ENCODE measurements at regions not wholly inside any gene's neighbourhood (a gene's known extent, or its start where the extent isn't known, plus 50 kb on each side); places are given as distances from the start of the nearest gene placed in this dataset.

DNA sequence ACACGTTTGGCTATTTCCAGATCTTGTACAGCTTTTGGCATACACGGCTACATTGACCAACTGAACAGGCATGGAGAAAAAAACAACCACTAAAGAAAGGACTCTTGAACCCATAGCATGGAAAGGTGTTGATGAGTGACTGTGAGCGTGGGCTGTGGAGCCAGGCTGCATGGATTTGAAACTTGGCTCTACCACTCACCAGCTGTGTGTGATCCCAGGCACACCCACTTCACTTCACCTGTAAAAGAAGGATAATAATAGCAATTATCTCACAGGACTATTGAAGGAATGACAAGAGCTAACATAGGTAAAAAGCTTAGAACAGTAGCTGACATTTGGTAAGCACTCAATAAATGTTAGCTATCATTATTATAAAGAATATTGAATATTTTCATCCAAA is 301.7 kb upstream of the CPEB2 start:
- DNase-seq (ENCODE audit: low read depth): no peak

DNA sequence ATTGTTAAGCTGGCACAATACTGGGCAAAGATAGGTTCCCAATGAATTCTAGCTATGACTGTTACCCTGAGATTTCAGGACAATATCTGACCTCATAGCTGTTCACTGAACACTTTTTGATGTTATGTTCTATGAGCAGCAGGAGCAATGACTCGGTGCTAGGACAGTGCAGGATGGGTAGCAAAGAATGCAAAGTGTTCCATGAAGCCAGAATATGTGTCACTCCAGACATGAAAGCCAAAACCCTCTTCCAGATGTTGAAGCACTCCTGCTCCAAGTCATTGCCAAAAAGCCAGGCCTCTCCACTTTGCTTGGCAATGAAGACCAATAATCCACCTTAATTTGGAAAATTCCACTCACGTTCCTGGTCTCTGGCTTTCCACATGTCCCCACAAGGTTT is 300.9 kb upstream of the CPEB2 start:
- DNase-seq (ENCODE audit: low read depth): peak; percentile 13

DNA sequence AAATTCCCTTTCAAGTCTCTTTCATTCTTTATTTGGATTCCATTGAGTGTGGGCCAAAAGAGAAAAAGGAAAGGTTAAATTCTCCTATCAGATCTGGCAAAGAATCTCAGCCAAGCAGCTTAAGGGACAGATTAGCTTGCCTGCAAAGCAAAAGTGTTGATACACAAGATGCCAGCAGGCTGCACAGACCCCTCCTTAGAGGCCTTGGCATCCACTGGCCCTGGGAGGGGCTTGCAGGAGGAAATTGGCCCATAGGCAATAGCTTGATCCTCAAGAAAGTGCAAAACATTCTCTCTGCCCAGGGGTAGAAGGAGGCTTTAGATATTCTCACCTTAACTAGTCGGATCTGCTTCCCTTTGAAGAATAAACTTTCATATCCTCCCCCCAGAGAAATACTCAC is 300.4 kb upstream of the CPEB2 start:
- DNase-seq (ENCODE audit: low read depth): peak; percentile 4

DNA sequence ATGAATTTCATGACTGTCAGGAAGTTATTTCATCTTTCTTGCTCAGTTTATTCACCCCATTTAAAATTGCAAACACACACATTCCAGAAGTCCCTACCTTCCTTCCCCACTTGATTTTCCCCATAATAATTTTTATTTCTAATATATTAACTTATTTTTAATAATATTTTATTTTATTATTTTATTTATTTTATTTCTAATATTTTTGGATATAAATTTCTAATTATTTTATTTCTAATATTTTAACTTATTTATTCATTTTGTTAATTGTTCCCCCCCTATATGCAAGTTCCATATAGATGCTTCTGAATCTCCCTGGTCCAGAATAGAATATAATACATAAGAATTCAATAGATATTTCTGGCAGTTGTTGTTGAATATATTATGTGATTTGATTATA is 293.7 kb upstream of the CPEB2 start:
- DNase-seq (ENCODE audit: low read depth): no peak

DNA sequence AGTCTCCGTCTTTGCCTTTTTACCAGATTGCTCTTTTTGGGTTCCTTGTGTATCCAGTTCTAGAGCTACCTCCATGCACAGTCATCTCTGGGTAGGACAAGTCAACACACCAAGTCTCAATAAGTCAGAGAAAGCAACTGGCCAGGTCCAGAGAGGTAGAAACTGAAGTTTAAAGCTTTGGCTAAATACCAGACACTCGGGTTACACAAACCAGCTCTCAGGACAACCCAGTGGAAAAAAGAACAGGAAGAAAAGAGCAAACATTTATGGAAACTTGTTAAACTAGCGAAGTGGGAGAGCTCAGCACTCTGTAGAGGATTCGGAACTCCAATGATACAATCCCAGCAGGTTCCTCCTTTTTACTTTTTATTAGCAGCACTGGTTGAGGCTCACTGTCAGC is 291.0 kb upstream of the CPEB2 start:
- no peak for DNase-seq (ENCODE audit: low read depth)

DNA sequence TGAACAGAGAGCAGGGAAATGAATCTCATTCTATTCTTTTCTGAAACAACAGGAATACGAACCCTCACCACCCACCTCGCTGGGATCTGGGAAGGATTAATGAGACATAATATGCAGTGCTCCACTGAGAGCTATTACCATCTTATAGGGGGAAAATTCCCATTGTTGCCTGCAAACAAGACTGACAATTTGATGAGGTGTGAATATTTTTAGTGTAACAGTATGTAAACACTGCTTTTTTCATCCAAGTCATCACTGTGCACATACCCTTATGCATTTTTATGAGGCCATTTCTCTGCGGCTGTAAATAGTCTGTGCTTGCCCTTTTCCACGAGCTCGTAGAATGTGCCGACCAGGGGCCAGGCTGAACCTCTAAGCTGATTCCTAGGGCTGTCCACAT is 285.6 kb upstream of the CPEB2 start:
- DNase-seq (ENCODE audit: low read depth): no peak

DNA sequence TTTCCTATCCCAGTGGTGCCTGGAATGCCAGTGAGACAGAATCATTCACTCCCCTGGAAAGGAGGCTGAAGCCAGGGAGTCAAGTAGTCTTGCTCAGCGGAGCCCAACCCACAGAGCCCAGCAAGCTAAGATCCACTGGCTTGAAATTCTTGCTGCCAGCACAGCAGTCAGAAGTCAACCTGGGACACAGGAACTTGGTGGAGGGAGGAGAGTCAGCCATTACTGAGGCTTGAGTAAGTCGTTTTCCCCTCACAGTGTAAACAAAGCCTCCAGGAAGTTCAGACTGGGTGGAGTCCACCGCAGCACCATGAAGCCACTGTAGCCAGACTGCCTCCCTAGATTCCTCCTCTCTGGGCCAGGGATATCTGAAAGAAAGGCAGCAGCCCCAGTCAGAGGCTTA is 283.2 kb upstream of the CPEB2 start:
- DNase-seq (ENCODE audit: low read depth): peak; percentile 78

DNA sequence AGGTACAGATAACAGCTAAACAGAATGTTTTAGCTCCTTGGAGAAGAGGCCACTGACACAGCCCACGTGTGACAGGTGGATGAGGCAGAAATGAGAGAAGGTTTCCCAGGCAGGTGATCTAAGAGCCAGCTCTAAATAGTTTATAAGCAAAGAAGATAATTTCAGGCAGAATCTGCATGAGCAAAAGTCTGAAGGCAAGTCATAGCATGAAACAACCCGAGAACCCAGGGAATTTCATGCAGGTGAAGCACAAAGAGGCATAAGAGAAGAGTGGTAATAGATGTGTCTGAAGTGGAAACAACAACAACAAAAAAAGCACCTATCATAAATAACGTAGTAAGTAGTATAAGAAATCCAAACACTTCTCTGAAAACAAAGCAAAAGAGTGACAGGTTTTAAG is 275.8 kb upstream of the CPEB2 start:
- no peak for DNase-seq (ENCODE audit: low read depth)

DNA sequence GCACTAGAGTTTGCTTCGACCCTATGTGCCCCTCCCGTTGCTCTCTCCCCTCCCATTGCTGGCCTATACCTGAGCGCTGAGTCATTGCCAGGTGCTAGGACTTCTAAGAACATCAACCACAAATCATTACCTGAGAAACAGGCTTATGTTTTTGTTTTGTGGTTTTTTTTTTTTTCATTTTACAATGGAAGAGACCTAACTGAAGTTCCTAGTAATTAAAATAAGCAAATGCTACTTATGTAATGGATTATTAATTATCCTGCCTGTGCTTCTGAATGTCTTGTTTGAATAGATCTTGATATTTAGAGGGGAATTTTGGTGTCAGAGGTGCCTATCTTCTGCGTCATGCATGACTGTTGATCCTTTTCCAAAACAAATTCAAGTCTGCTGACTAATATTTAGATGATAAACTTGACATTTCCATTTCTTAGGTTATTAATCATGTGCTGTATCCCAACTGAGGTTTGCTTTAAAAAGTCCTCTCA is 275.4 kb upstream of the CPEB2 start:
- DNase-seq (ENCODE audit: low read depth): peak; percentile 58

DNA sequence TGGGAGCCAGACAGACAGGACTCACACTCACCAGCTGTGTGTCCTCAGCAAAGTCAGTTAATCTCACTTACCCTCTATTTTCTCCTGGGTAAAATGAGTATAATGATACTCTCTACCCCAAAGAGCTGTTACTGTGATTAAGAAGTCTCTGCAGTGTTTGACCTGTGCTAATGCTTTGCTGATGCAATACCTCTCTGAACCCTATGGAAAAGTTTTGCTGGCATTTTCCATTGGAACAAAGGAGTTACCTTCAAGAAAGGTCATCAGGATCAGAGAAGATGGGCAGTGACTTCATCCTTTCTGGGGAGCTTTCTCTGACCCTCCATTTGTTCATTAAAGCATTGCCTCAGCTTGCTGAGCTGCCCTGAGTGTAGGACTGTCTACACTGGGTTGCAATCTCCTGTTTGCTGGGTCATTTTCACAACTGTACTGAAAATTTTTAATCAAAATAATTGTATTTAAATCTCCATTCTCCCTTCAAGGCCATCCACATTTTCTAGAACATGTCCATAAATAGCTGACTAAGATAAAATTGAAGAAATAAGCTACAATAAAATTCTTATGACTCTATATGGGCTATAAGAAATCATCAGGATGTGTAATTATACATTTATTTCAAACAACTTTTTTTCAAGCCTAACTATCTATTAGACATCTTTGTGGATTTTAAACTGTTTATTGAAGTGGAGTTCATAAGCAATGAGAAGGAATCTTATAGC is 272.8 kb upstream of the CPEB2 start:
- no peak for DNase-seq (ENCODE audit: low read depth)

DNA sequence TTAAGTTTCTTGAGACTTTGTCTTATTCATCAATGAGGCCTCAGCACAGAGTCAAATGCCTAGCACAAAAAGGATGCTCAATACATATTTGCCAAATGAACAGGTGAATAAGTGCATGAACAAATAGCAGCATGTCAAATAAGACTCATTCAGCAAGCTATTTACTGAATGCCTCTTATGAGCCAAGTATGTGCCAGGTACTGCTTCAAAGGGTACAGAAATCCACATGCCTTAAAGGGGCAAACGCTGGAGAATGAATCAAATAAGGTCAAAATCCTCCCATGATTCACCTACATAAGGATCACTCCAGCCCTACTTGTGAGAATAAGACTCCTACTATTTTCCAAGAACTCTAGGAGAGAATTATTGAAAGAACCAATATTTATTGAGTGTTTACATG is 260.2 kb upstream of the CPEB2 start:
- no peak for DNase-seq (ENCODE audit: low read depth)

DNA sequence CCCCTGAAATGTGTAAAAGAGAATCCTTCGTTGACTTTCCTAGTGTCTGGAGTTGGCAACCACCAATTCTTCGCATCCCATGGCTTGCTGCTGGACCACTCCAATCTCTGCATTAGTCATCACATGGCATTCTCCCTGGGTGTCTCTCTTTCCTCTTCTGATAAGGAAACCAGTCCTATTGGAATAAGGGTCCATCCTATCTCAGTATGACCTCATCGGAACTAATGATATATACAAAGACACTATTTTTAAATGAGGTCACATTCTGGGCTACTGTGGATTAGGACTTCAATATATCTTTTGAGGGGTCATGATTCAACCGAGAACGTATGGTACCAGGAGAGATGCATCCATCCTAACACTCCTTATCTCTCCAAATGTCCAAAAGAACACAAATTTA is 259.1 kb upstream of the CPEB2 start:
- DNase-seq (ENCODE audit: low read depth): no peak

DNA sequence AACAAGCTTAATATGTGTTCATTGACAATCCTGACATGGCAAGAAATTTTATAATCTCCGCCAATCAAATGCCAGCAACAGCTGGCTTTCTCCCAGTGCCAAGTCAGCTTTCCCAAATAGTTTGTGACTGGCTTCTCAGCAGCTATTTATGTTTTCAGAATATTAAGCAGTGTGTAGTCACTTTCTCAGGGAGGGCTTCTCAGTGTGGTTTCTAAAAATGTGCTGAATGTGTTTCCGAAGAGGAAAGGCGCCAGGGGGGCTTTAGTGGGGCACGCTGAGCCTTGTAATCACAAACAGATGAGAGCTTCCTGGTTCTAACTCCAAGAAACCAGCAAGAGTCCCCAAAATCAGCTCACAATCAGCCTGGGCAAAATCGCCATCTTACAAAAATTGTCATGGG is 258.7 kb upstream of the CPEB2 start:
- peak; percentile 87 for DNase-seq (ENCODE audit: low read depth)

DNA sequence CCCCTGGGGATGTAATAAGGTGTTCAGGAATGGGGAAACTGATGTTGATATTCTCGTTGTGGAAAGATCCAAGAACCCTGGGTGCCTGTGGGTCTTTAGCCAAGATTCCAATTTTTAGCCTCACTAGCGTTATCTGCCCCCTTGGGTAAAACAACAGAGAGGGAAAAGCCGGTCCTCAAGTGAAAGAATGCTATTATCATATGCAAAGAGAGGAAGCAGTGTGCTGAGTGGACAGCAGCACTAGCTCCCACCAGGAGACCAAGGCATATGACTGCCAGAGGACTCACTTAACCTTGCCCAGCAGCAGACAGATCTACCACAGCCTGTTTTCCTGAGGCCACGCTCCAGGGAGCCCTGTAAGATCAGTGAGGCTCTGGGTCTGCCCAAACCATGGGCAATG is 257.9 kb upstream of the CPEB2 start:
- no peak for DNase-seq (ENCODE audit: low read depth)

DNA sequence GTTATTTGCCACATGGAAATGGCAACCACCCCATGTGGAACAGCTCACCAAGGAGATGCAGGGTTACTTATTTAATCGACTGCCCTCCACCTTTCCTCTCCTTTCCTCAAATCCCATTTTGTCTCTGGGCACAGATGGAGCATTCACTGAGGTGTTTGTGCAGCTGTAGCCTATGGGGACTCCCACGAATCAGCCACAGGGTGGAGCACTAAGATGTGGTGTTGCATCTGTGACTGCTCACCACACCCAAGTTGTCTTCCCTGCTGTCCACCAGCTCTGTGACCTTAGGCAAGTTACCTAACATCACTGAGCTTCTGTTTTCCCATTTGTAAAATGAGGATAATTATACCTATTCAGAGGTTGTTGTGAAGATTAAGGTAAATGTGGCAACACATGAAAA is 252.4 kb upstream of the CPEB2 start:
- DNase-seq (ENCODE audit: low read depth): peak; percentile 36

DNA sequence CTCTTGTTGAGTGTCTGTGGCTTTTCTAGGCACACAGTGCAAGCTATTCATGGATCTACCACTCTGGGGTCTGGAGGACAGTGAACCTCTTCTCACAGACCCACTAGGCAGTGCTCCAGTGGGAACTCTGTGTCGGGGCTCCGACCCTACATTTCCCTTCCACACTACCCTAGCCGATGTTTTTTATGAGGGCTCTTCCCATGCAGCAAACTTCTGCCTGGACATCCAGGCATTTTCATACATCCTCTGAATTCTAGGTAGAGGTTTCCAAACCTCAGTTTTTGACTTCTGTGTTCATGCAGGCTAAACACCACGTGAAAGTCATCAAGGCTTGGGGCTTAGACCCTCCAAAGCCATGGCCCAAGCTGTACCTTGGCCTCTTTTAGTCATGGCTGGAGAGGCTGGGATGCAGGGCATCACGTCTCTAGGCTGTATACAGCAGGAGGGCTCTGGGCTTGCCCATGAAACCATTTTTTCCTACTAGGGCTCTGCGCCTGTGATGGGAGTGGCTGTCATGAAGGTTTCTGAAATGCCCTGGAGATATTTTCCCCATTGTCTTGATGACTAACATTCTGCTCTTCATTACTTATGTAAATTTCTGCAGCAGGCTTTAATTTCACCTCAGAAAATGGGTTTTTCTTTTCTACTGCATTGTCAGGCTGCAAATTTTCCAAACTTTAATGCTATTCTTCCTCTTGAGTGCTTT is 249.8 kb upstream of the CPEB2 start:
- no peak for DNase-seq (ENCODE audit: low read depth)

DNA sequence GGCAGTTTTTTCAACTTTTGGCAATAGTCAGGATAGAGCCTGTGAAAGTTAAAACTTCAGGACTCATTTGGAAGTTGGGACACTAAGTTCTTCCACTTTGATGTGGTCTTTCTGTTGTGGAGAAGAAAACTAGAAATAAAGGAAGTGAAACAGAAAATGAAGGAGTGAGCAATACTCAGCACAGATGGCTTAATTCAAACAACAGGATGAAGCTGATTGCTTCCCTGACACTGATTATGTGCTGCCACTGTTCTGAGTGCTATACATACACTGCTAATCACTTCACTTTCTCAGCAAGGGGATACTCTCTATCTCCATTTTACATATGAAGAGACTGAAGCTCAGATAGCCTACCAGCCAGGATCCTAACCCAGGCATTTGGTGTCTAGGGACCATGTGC is 235.1 kb upstream of the CPEB2 start:
- no peak for DNase-seq (ENCODE audit: low read depth)

DNA sequence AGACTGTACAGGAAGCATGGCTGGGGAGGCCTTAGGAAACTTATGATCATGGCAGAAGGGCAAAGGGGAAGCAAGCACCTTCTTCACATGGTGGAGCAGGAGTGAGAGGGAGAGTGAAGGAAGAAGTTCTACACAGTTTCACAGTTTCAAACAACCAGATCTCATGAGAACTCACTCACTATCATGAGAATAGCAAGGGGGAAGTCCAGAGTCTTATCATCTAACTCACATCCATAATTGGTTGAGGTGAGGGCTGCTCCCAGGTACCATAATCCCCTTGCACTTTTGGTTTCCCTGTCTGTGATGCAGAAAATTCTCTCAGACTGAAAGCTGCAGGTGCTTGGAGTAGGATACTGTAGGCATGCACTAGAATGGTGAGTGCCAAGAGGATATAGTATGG is 233.8 kb upstream of the CPEB2 start:
- no peak for DNase-seq (ENCODE audit: low read depth)

DNA sequence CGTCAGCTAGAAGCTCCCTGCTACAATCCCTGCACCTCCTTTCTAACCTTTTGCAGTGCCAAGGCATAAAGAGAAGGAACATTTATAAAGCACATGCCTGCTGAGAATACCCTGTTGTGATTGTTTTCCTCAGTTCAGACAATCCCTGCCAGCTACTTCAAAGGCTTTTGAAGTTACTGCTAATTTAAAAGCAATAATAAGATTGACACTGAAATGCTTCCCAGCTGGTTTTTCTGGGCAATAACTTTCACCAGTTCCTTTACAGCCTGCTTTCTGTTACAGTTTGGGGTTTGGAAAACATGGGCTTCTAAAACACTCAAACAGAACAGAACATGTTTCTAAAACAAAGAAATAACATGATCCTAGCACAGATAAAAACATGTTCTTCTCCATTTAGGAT is 232.3 kb upstream of the CPEB2 start:
- DNase-seq (ENCODE audit: low read depth): no peak

DNA sequence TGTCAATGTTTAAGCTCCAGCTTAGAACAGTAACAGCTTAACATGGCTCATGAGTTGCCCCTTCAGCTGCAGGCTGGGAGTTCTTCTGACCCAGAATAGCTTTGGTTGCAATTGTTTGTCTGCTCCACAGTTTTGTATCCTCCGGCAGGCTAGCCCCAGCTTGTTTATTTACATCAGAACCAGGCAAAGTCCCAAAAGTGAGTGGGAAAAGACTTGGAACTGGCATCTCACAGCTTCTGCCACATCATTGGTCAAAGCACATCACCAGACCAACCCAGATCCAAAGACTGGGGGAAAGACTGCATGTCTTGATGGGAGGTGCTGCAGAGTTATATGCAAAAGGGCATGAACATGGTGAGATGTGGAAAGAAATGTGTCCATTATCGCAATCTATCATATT is 231.2 kb upstream of the CPEB2 start:
- DNase-seq (ENCODE audit: low read depth): peak; percentile 97

DNA sequence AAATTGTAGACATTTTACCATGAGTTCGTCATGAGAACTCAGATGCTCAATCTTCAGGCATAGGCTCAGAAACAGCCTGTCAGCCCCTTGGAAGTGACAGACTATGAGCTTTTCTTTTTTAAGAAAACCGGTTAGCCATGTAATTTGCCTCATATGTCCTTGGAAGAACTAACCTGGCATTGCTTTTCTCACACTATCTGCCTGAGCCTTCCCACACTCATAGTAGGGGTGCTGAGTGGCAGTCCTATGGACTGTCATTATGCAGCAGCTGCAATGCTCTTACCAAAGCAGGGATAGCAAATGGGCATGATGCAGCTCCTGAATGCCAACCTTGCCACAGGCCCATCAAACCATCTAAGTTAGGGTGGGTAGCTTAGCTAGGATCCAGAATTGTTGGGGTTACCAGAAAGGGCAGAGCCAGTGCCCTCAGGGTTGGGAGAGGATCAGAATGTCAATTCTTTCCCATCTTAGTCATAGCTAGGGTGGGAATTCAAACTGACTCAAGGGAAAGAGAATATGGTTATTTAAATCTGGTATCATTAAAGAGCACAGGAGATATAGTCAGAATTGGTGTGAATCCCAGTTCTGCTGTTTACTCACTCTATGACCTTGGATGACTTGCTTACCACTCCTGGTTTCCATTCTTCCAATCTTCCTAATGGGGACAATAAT is 230.6 kb upstream of the CPEB2 start:
- DNase-seq (ENCODE audit: low read depth): peak; percentile 54

DNA sequence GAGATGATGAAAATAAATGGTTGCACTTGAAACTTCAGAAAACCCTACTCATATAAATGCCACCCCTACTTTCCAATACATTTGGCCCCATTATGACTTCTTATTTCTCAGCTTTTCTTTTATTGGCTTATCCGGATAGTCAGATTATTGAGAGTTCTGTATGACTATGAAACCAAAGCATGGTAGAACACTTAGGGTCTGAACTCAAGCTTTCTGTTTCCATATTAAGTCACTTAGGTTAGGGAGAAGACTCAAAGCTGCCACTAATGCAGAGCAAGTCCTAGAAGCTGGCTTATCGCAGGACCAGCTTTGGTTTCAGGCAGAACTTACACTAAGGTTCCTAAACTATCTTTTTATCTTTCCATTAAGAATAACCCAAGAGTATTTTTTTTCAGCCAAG is 229.9 kb upstream of the CPEB2 start:
- DNase-seq (ENCODE audit: low read depth): no peak
